HG03060 (cell line): ENCODE measurements at regions not wholly inside any gene's neighbourhood (a gene's known extent, or its start where the extent isn't known, plus 50 kb on each side); places are given as distances from the start of the nearest gene placed in this dataset.
"Not testable (repeated sequence)": the region's sequence is repeated elsewhere in the genome, so short reads cannot be mapped to it uniquely, and the experiment has no call there.

ENCODE experiments used
- ATAC-seq: cut with Tn5 transposase; IDR thresholded peaks from one replicate; pipeline ENCODE4 v1.9.1; 2021; ENCODE audit warnings: low read depth, moderate number of reproducible peaks; ENCODE audit not compliant: unreplicated experiment

GRCh38 chr9:78172610-78173009 is 63.3 kb upstream of the CEP78 start:
- ATAC-seq = not testable (repeated sequence)

GRCh38 chr9:78171651-78172050 is 64.2 kb upstream of the CEP78 start:
- no peak for ATAC-seq

- no peak for ATAC-seq
Observed at GRCh38 chr9:78169125-78169524, 66.8 kb upstream of the CEP78 start.

DNA sequence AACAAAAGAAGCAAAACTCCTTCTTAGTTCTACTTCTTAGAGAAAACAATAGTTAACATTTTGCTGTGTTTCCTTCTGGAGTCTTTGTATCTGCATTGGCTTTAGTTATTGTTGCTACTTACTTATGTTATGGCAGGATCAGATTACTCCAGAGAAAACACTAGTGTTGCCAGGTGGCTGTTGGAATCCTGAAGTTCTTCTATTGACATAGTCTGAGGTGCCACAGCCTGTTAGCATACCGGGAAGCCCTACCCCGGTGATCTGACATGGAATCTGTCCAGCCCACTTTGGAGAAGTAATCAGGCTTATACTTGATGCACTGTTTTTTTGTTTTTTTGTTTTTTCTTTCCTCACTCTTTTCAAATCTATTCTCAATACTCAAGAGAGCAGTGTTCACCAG is 68.5 kb upstream of the CEP78 start:
- no peak for ATAC-seq

- ATAC-seq = no peak
Observed at GRCh38 chr9:78163834-78164233, 72.0 kb upstream of the CEP78 start.

- ATAC-seq = no peak
Observed at GRCh38 chr9:78158286-78158685, 77.6 kb upstream of the CEP78 start.

- no peak for ATAC-seq
Observed at GRCh38 chr9:78150983-78151356, 84.9 kb upstream of the CEP78 start.

- no peak for ATAC-seq
Observed at GRCh38 chr9:78150312-78150982, 85.4 kb upstream of the CEP78 start.

DNA sequence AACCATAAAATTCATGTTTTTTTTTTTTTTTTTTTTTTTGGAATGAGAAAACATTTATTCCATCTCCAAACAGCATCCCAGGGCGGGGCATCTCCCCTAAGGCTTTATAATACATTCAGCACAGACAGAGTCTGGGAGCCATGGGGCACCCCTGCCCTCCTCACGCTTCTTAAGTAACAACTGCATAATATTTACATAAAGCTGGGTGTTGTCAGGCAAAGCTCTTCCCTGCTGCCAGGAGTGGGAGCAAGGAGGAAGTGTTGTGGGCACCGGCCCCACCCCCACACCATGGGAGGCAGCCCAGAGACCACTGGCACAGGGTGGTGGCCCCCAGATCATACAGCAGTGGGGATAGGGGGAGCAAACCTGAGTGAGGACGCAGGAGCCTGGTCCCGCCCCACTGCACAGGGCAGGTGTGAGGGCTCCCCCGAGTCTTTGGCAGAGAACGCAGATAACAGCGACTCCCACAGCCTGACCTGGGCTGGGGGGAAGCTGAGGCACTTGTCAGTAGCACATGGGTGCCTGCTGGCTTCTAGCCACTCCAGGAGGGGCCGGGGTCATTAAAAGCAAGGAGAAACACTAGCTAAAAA is 86.1 kb upstream of the CEP78 start:
- no peak for ATAC-seq

- ATAC-seq = no peak
Observed at GRCh38 chr9:78146241-78146640, 89.6 kb upstream of the CEP78 start.

GRCh38 chr9:78144663-78145377 is 91.1 kb upstream of the CEP78 start:
- ATAC-seq = peak; percentile 68

GRCh38 chr9:78144008-78144381 is 91.9 kb upstream of the CEP78 start:
- no peak for ATAC-seq

DNA sequence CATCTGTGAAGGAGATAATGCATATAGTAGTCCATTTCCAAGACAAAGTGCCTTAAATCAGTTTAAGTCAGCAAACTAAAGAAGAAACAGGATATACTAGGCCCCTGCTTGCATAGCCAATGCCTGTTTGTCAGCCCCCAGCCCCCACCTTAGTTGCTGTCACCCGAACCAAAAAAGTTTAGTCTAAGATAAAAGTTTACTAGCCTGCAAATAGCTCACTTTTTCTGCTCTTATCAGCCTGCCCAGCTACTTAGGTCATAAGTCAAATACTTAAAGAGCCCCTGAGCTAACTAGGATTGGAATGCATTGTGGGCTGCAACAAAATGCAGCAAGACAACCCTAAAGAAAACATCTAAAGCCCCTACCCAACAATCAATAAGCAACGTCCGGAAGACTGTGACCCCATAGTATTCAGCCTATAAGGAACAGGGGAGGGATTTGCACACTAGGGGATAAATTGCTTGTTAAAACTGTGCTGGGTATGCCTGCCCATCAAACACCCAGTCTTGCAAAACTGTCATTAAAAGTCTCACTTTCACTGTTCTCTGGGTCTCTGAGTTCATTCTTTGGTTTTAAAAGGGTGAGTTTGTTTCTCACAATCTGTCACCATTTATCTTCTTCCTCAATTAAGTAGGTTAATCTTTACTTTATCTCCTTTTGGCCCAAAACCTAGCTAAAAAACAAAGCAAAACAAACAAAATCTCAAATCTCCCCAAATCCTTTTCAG is 92.4 kb upstream of the CEP78 start:
- ATAC-seq = no peak

- ATAC-seq = not testable (repeated sequence)
Observed at GRCh38 chr9:78142264-78142663, 93.6 kb upstream of the CEP78 start.

- peak; percentile 70 for ATAC-seq
Observed at GRCh38 chr9:78133751-78134150, 102.1 kb upstream of the CEP78 start.

- ATAC-seq = no peak
Observed at GRCh38 chr9:78132701-78133058, 101.1 kb upstream of the GNAQ start.

DNA sequence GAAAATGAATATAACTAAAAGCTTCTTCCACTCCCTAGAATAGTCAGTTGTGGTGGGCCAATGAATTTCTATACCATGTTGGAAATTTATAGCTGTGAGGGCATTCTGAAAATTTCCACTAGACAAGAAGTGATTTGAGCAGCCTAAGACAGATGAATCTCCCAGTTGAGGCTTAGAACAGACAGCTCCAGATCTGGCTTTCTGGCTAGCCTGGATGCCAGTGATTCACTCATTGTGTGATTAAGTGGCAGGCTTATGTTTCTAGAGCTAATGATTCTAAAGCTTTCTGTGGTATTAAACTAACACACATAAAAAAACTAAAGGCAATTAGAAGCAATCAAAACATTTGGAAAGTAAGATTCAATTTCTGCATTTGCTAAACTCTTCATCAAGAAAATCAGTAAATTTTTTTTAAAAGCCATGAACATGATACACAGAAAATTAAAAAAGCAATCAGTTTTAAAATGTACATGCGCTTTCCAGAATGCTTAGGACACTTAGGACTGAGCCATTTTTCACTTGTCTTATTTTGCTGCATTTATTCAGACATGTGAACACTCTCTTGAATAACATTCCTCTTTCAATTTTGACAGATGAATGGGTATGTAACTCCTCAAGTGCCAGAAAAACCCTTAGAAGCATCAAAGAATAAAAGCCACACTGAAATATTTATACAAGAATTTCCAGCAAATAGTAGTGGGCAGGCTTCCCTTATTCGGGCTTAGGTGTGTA is 100.5 kb upstream of the GNAQ start:
- no peak for ATAC-seq

DNA sequence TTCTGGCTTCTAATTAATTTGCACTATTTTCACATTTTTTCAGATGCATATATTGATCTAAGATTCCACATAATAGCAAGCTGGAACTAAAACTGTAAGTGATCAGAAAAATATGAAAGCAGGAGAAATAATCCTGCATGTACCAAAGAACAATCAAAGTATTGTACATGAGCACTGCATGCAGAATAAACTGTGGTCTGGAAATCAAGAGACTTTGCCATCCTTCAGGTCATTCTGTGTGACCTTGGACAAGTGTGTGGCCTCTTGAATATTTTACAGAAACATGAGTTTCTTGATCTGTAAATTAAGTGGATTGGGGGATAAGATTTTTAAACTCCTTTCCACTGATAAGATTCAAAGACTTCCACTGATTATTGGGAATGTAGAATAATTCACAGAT is 99.2 kb upstream of the GNAQ start:
- ATAC-seq = no peak

DNA sequence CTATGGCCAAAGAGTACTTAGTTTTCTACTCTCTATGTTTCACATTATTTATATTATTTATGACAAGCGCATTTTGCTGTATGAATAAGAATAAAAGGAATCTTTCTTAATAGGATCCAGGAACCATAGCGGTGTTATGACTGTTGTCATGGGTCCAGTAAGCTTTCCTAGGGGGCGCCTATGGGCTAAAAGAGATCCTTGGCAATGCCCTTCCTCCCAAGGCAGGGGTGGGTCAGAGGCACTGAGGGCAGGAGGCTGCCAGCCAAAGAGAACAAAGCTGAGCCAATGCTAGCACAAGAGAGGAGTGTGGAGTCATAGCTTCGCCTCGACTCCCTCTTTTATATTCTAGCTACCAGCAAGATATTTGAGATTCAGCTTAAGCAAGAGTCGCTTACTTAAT is 98.4 kb upstream of the GNAQ start:
- ATAC-seq = no peak

DNA sequence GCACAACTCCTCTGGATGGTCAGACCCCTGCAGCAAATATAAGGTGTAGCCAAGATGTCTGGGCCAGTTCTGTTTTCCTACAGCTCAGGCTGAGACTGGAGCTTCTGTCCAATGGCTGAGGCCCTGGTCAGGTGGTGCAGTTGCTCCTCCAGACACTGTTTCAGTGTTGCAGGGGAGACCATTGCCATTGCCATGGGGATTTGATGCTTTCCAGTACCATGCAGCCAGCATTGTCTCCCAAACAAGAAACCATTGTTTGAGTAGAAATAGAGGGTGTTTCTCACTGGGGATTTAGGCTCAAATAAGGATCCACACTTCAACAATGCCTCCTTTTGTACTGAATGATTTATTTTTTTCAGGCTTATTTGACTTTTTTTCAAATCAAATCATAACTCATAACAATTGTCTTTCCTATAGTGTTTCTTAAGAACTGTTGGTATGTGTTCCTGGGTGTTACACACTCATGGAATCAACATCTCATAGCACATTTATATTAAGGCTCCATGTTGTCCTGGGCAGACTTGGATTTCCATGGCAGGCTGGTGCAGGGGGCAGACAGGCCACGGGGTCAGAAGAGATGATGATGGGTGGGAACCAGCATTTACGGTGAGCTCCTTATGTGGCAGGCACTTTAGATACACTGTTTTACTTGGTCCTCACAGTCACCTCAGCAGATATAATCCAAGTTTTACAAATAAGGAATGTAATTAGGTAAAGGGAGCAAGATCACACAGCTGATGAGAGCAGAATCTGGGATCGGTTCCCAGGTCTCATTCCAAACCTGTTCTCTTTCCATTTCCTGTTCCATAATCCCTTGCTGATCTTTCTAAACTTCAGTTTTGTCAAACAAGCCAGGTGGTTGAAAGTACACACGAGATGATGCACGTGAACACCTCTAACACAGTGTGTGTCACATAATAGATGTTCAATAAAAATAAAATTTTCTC is 95.9 kb upstream of the GNAQ start:
- no peak for ATAC-seq
